ENCODE measurements at regions not wholly inside any gene's neighbourhood (a gene's known extent, or its start where the extent isn't known, plus 50 kb on each side); places are given as distances from the start of the nearest gene placed in this dataset.
"Not testable (repeated sequence)": the region's sequence is repeated elsewhere in the genome, so short reads cannot be mapped to it uniquely, and the experiment has no call there.

DNA sequence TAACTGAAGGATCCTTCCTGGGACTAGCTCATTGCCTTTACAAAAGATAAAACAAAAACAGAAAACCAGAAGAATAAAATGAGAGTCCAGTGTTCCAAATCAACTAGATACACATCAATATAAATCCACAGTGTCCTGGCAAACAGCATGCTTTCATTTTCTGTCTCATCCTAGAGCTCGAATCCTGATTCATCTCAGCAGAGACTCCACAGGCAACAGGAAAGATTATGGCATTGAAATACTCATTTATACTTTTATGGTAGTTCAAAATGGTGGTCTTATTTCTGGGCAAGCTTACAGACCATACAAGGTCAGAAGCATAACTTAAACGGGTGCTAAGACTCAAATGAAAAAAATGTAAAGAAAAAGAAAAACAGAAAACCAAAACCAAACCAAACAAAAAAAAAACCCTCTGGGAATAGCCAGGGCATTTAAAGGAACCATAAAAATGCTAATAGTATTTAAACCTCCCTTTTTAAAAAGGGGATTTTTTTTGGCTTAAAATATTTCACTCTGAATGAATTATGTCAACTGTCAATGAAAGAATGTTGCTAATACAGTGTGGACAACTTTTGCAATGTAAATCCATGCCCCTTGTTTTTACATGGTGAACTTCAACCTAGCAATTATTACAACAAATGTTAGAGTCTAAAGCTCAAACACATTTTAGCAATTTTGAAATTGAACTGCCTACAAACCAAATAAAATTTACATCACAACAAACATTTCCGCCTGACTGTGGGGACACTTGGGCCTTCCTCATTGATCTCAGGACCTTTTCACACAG, 57.9 kb downstream of the GPR101 start:
- FAIRE-seq, result no peak

GRCh38 chrX:136967966-136968365, 65.8 kb downstream of the GPR101 start:
- FAIRE-seq, result no peak

DNA sequence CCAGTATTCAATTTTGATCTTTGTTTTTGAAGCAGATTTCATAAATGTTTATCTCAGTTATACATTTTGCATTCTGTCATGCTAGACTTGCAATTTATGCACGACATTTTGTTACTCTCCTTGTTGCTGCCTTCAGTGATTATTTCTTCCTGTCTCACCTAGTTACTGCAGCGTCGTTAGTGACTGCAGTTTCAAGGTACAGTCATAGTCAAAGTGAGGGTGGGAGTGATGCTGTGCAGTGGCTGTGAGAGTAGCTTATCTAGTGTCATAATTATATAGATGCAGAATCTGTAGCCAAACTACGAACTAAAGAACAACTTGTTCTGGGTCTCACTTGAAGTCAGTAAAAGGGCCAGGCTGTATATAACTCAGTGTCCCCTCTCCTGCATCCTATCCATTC, 69.8 kb downstream of the GPR101 start:
- FAIRE-seq, result no peak

DNA sequence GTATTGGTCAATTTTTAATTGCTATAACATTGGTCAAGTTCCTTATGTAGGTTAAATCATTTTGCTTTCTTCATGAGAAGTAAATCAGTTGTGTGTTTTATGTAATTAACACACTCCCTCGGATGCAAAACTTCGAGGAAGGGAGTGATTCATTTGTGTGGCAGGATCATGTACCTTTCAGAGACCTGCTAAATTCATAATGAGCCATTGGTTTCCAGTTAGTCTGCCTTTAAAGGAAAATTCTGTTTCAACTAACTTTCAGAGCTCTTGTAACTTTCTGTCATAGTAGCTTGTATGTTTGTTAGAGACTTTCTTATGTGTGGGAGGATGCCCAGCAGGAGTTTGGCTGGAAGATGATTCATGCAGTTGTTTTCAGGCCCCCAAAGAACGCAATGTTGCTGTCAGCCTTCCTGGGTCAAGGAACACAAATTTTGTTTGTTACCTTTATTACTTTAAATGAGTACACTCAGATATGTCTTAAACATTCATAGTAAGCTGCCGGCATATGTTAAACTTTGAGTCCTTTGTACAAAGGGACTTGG, 72.1 kb downstream of the GPR101 start:
- FAIRE-seq, result no peak

- FAIRE-seq, result peak; percentile 97
Measured at GRCh38 chrX:136954930-136955329, 74.4 kb upstream of the RBMX start.

- peak; percentile 82 for FAIRE-seq
Measured at GRCh38 chrX:136953867-136954787, 73.6 kb upstream of the RBMX start.

DNA sequence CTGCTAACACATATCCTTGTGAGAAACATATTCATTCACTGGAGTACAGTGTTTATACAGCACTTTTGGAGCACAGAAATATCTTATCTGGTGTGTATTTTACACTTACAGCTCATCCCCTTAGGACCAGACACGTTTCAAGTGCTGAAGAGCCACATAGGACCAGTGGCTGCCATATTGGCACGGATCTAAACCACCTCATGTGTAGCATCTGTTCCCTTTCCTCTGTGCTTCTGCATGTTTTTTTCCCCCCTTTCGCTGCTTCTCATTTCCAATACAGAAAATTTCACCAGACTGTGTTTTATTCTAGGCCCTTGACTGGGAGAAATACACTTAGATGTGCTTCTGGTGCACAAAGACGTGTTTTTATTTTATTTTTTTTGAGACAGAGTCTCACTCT, 69.7 kb upstream of the RBMX start:
- FAIRE-seq, result no peak

GRCh38 chrX:136941396-136942337, 61.1 kb upstream of the RBMX start:
- no peak for FAIRE-seq

DNA sequence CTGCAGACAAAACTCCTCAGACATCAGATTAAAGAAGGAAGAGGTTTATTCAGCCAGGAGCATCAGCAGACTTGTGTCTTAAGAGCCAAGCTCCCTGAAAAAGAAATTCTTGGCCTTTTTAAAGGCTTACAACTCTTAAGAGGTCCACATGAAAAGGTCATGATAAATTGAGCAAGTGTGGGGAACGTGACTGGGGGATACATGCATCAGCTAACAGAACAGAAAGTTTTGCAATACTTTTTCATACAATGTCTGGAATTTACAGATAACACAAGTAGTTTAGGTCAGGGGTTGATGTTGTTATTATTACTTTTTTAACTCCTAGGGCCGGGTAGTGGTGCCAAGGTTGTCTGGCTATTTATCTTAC, 55.6 kb upstream of the RBMX start:
- FAIRE-seq, result no peak

DNA sequence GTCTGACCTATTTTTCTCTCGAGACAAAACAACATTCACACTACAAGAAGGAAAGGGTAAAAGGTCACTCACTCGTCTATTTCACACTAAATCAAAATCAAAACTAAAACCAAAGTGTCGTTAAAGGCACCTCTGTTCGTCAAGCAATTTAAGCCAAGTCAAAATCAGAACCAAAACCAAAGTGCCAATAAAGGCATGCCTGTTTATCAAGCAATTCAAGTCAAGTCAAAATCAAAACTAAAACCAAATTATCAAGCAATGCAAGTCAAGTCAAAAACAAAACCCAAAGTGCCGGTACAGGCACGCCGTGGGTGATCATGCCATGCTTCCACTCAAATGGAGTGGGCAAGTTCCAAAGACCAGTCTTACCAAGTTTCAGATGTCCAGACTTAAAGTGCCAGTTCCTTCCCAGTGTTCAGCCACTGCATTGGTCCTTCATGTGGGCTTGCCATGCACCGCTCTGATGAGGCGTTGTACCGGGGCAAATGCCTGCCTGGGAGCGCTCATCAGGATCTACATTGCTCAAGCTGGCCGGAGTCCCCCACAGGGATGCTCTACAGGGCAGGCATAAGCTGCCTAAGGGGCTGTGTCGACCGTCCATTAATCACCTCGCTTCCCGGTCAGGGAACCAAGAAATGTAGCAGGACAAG, 55.1 kb upstream of the RBMX start:
- not testable (repeated sequence) for FAIRE-seq

DNA sequence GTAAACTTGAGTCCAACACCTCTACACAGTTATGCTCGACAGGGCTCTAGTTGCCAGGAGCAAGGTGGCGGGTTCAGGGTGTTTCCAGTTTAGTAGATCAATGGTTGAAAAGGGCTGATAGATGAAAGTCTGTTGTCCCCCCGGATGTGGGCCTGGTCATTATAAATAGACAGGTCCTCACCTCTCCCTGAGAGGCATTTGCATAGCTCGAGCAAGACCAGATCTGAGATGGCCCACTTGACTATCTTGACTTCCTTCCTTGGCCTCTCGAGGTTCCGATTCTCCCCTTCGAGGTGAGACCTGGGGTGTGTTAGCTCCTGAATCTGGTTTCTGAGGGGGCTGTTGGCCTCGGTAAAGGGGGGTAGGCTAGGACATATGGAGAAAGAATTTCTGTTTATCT, 54.1 kb upstream of the RBMX start:
- FAIRE-seq, result not testable (repeated sequence)

DNA sequence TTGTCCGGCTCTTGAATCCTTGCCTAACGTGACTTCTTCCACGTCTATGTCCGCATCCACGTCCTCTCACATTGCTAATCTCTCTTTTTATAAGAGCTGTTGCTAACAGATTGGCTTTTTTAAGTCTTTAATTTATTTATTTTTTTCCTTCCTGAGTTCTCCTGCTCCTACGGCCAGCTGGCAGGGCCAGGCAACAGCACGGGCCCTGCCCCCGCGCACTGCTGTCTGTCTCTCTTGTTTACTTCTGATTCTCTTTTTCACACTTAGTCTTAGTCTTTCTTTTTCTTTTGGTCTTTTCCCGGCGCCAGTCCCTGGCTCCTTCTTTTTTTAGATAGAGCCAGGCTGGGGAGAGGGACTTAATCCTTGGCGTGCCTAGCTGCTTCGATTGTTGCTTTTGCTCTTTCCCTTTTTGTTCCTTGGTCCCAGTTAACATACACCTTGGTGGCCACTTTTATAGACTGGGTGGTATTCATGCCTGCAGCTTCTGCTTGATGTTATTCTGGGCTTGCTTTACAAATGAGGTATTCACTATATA, 53.2 kb upstream of the RBMX start:
- FAIRE-seq, result no peak

- no peak for FAIRE-seq
Measured at GRCh38 chrX:136931661-136932060, 51.1 kb upstream of the RBMX start.
